ENCODE measurements at regions not wholly inside any gene's neighbourhood (a gene's known extent, or its start where the extent isn't known, plus 50 kb on each side); places are given as distances from the start of the nearest gene placed in this dataset.

DNA sequence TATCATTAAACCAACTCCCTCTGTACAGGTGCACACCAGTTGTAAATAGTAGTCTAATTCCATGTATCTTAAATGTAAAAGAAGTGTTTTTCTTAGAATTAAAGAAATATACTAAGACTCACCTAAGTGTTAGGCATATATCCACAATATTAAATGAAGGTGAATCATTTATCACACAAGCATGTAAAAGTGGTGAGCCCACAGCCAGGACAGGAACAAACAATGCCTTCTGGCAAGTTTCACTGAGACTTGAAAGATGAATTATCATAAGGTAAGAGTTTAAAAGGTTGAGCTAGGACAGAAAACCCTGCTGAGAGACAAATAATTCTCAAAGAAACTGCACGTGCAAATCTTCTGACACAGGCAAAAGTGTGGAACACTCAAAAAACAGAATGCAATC lies 832.5 kb downstream of the TAF11L14 start:
- Histone ChIP-seq H4K91ac (replicated peaks; ENCODE audit: insufficient read length, low read length) (no peak overlapping the region), H2BK15ac (ENCODE audit: low read length) (no peak overlapping the region), H3K9ac (replicated peaks in 1 of 4; ENCODE audit: extremely low read depth in 1 of 4, low read depth in 3 of 4, low read length in 3 of 4) (no peak overlapping the region), H3K79me1 (ENCODE audit: low read depth, low read length) (no peaks in the 10 kb centered on the region), H3K56ac (replicated peaks; ENCODE audit: insufficient read length, low read depth, low read length) (no peak overlapping the region), H3K18ac (ENCODE audit: extremely low read depth, low read length) (no peak overlapping the region), H2BK20ac (ENCODE audit: low read length) (no peak overlapping the region), H2BK12ac (ENCODE audit: low read depth, low read length) (no peak overlapping the region; the same call in 1 of the 2 replicates), H2BK5ac (ENCODE audit: low read depth, low read length) (no peak overlapping the region), H2AFZ (ENCODE audit: low read length) (no peak overlapping the region), H2BK120ac (replicated peaks; ENCODE audit: low read depth, low read length) (no peak overlapping the region), H4K5ac (ENCODE audit: insufficient read length, low read depth, low read length) (no peak overlapping the region), H3K4me2 (ENCODE audit: insufficient read depth in 1 of 2, low read depth in 2 of 2, low read length in 2 of 2) (no peak overlapping the region), H3K4ac (replicated peaks; ENCODE audit: insufficient read length, low read depth, low read length) (no peak overlapping the region), H3K4me3 (ENCODE audit: extremely low read depth in 1 of 4, insufficient read depth in 2 of 4, low read depth in 3 of 4, low read length in 4 of 4) (no peak overlapping the region), H3K23me2 (ENCODE audit: low read depth, low read length) (no peaks in the 10 kb centered on the region), H3K27me3 (replicated peaks in 1 of 4; ENCODE audit: control insufficient read depth in 3 of 4, extremely low read depth in 1 of 4, insufficient read depth in 3 of 4, low read length in 3 of 4) (no peaks in the 10 kb centered on the region), H3K27ac (ENCODE audit: low read depth, low read length) (no peak overlapping the region), H3K23ac (ENCODE audit: insufficient read length) (no peak overlapping the region), H3K14ac (ENCODE audit: insufficient read length) (no peak overlapping the region), H3K79me2 (ENCODE audit: control insufficient read depth in 1 of 2, insufficient read depth in 2 of 2, low read length in 2 of 2) (no peaks in the 10 kb centered on the region), H4K20me1 (replicated peaks in 1 of 2; ENCODE audit: control insufficient read depth in 1 of 2, insufficient read depth in 2 of 2, low read length in 2 of 2) (no peaks in the 10 kb centered on the region), H3K4me1 (replicated peaks in 1 of 4; ENCODE audit: control insufficient read depth in 3 of 4, insufficient read depth in 4 of 4, low read length in 3 of 4) (no peaks in the 10 kb centered on the region), H3K36me3 (ENCODE audit: control insufficient read depth in 2 of 4, insufficient read depth in 4 of 4, low read length in 3 of 4) (no peaks in the 10 kb centered on the region; a peak in 1 of 8 replicates), H4K8ac (ENCODE audit: extremely low read depth, insufficient read depth, low read length) (no peak overlapping the region), H3K9me3 (ENCODE audit: insufficient read depth in 2 of 2, low read depth in 1 of 2, low read length in 1 of 2) (peaks cover 0 to 4% of the 10 kb centered on the region in 2 experiments; a peak in 1 of 4 replicates), H2AK5ac (ENCODE audit: low read depth, low read length) (no peak overlapping the region)
- ChIA-PET CTCF (ENCODE audit: partially characterized antibody) (interaction anchor here (0.6 to 4.7 kb wide), 27 partner anchors 11 to 1142 kb away, joined by 3 to 59 read pairs (median 3); no protein-coding TSS in a partner anchor), POLR2A (ENCODE audit: partially characterized antibody) (interaction anchor here (1.0 kb wide), 1 partner anchor 236 kb away, joined by 3 read pairs; no protein-coding TSS in a partner anchor)
- FAIRE-seq (no peak), DNase-seq (ENCODE audit: low read depth in 1 of 2, low spot score in 2 of 2) (no peak)
- no peak for TF ChIP-seq MAFK (IDR thresholded peaks at IDR 0.05; ENCODE audit: low read depth, low read length)
- no peak for TF ChIP-seq NRF1 (IDR thresholded peaks at IDR 0.05; ENCODE audit: low read depth, low read length)
- no peak for TF ChIP-seq RFX5 (IDR thresholded peaks at IDR 0.05; ENCODE audit: borderline replicate concordance, low read depth, low read length)
- TF ChIP-seq SIRT6 (IDR thresholded peaks at IDR 0.05; ENCODE audit: low read length): no peak
- no peak for TF ChIP-seq JUND (IDR thresholded peaks at IDR 0.05; ENCODE audit: low read length)
- TF ChIP-seq BCL11A (IDR thresholded peaks at IDR 0.05; ENCODE audit: low read depth in 2 of 2, low read length in 2 of 2): no peak
- TF ChIP-seq, protein P1, sequence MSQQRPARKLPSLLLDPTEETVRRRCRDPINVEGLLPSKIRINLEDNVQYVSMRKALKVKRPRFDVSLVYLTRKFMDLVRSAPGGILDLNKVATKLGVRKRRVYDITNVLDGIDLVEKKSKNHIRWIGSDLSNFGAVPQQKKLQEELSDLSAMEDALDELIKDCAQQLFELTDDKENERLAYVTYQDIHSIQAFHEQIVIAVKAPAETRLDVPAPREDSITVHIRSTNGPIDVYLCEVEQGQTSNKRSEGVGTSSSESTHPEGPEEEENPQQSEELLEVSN (IDR thresholded peaks at IDR 0.05): no peak
- no peak for TF ChIP-seq SRF (IDR thresholded peaks at IDR 0.05; ENCODE audit: low read depth, low read length)
- WGBS, 2 experiments (ENCODE audit: extremely low coverage in 1 of 2, insufficient coverage in 1 of 2, insufficient read length in 1 of 2, insufficient replicate concordance in 2 of 2, low coverage in 1 of 2, low lambda C conversion rate in 2 of 2, missing lambda C conversion rate in 1 of 2): 100% methylated on average over 1 of the region's 1 CpG; no CpG with 5 or more reads in 1 of the 2 experiments

All from H1 (cell line).